GM12892 (cell line): ENCODE measurements at regions not wholly inside any gene's neighbourhood (a gene's known extent, or its start where the extent isn't known, plus 50 kb on each side); places are given as distances from the start of the nearest gene placed in this dataset.

Source experiments
- POLR2A ChIP-seq: IDR thresholded peaks from 2 replicates; pipeline ENCODE4 v1.6.1; 2011; ENCODE audit warnings: low read depth, low read length, control low read depth
- POLR2AphosphoS5 ChIP-seq: IDR thresholded peaks from 2 replicates; pipeline ENCODE4 v1.6.1; 2011; ENCODE audit warnings: low read depth, low read length, control low read depth

DNA sequence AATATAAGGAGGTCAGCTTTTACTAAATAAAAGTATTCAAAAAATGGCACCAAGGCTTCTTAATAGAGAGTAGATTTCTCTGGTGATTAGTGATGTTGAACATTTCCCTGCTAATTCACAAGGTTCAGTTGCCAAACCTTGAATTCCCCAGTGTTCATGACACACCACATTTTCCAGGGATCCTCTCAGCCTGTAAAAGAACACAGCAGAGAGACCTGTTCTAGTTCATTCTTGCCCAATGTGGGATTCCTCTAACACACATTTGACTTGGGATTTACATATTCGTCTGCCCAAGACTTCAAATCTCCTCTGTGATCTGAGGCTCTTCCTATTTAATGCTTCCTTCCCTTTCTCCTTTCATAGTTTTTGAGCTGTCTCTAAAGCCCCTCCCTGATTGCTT lies 273.2 kb upstream of the CDH9 start:
- TF ChIP-seq POLR2A = no peak
- TF ChIP-seq POLR2AphosphoS5 = no peak
